ENCODE measurements at regions not wholly inside any gene's neighbourhood (a gene's known extent, or its start where the extent isn't known, plus 50 kb on each side); places are given as distances from the start of the nearest gene placed in this dataset.
"Not testable (repeated sequence)": the region's sequence is repeated elsewhere in the genome, so short reads cannot be mapped to it uniquely, and the experiment has no call there.

DNA sequence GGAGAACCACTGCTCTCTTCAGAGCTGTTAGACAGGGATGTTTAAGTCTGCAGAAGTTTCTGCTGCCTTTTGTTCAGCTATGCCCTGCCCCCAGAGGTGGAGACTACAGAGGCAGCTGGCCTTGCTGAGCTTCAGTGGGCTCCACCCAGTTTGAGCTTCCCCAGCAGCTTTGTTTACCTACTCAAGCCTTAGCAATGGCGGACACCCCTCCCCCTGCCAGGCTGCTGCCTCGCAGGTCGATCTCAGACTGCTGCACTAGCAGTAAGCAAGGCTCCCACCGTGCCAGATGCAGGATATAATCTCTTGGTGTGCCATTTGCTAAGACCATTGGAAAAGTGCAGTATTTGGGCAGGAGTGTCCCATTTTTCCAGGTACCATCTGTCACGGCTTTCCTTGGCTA is 465.1 kb downstream of the ZNF674 start:
- not testable (repeated sequence) for TF ChIP-seq FEZF1 (tag by site-specific recombination; IDR thresholded peaks at IDR 0.05); ZNF626 (tag by site-specific recombination; IDR thresholded peaks at IDR 0.05); KLF1 (tag by site-specific recombination; IDR thresholded peaks at IDR 0.05); YY2 (tag by site-specific recombination; IDR thresholded peaks at IDR 0.05); ZNF510 (tag by site-specific recombination; IDR thresholded peaks at IDR 0.05; ENCODE audit: insufficient replicate concordance); ZNF391 (tag by site-specific recombination; IDR thresholded peaks at IDR 0.05; ENCODE audit: borderline replicate concordance, low read depth); ZNF146 (tag by site-specific recombination; IDR thresholded peaks at IDR 0.05); ZNF121 (tag by site-specific recombination; IDR thresholded peaks at IDR 0.05); BCL11A (tag by site-specific recombination; IDR thresholded peaks at IDR 0.05; ENCODE audit: low read depth)
- TF ChIP-seq, protein P1, sequence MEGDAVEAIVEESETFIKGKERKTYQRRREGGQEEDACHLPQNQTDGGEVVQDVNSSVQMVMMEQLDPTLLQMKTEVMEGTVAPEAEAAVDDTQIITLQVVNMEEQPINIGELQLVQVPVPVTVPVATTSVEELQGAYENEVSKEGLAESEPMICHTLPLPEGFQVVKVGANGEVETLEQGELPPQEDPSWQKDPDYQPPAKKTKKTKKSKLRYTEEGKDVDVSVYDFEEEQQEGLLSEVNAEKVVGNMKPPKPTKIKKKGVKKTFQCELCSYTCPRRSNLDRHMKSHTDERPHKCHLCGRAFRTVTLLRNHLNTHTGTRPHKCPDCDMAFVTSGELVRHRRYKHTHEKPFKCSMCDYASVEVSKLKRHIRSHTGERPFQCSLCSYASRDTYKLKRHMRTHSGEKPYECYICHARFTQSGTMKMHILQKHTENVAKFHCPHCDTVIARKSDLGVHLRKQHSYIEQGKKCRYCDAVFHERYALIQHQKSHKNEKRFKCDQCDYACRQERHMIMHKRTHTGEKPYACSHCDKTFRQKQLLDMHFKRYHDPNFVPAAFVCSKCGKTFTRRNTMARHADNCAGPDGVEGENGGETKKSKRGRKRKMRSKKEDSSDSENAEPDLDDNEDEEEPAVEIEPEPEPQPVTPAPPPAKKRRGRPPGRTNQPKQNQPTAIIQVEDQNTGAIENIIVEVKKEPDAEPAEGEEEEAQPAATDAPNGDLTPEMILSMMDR (tag by site-specific recombination; IDR thresholded peaks at IDR 0.05): not testable (repeated sequence)
- TF ChIP-seq, protein P2, sequence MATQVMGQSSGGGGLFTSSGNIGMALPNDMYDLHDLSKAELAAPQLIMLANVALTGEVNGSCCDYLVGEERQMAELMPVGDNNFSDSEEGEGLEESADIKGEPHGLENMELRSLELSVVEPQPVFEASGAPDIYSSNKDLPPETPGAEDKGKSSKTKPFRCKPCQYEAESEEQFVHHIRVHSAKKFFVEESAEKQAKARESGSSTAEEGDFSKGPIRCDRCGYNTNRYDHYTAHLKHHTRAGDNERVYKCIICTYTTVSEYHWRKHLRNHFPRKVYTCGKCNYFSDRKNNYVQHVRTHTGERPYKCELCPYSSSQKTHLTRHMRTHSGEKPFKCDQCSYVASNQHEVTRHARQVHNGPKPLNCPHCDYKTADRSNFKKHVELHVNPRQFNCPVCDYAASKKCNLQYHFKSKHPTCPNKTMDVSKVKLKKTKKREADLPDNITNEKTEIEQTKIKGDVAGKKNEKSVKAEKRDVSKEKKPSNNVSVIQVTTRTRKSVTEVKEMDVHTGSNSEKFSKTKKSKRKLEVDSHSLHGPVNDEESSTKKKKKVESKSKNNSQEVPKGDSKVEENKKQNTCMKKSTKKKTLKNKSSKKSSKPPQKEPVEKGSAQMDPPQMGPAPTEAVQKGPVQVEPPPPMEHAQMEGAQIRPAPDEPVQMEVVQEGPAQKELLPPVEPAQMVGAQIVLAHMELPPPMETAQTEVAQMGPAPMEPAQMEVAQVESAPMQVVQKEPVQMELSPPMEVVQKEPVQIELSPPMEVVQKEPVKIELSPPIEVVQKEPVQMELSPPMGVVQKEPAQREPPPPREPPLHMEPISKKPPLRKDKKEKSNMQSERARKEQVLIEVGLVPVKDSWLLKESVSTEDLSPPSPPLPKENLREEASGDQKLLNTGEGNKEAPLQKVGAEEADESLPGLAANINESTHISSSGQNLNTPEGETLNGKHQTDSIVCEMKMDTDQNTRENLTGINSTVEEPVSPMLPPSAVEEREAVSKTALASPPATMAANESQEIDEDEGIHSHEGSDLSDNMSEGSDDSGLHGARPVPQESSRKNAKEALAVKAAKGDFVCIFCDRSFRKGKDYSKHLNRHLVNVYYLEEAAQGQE (tag by site-specific recombination; IDR thresholded peaks at IDR 0.05): not testable (repeated sequence)
- TF ChIP-seq, protein P3, sequence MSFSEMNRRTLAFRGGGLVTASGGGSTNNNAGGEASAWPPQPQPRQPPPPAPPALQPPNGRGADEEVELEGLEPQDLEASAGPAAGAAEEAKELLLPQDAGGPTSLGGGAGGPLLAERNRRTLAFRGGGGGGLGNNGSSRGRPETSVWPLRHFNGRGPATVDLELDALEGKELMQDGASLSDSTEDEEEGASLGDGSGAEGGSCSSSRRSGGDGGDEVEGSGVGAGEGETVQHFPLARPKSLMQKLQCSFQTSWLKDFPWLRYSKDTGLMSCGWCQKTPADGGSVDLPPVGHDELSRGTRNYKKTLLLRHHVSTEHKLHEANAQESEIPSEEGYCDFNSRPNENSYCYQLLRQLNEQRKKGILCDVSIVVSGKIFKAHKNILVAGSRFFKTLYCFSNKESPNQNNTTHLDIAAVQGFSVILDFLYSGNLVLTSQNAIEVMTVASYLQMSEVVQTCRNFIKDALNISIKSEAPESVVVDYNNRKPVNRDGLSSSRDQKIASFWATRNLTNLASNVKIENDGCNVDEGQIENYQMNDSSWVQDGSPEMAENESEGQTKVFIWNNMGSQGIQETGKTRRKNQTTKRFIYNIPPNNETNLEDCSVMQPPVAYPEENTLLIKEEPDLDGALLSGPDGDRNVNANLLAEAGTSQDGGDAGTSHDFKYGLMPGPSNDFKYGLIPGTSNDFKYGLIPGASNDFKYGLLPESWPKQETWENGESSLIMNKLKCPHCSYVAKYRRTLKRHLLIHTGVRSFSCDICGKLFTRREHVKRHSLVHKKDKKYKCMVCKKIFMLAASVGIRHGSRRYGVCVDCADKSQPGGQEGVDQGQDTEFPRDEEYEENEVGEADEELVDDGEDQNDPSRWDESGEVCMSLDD (tag by site-specific recombination; IDR thresholded peaks at IDR 0.05): not testable (repeated sequence)

Data from HEK293 (cell line).